NCI-H446 (cell line): ENCODE measurements at regions not wholly inside any gene's neighbourhood (a gene's known extent, or its start where the extent isn't known, plus 50 kb on each side); places are given as distances from the start of the nearest gene placed in this dataset.
"Not testable (repeated sequence)": the region's sequence is repeated elsewhere in the genome, so short reads cannot be mapped to it uniquely, and the experiment has no call there.

Experiments
- DNase-seq, 2 experiments: peaks; one replicate each; lab custom pipeline; 2025; lab: John Stamatoyannopoulos, UW

DNA sequence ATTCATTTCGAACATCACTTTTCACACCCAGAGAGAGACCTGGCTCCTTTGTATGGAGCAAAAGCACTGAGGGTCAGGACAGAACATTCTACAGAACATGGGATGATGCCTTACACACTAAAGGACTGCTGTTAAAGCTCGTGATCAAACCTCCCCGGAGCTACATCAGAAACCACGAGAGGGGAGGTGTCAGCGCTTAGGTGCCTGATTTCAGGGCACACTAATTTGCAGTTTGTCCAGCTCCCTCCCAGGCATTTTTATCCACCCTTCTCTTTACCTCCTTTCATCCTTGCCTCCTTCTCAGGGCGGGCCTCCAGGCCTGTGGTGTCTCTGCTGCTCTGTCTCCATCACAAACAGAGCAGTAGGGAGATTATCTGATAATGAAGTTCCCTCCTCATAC, 127.5 kb downstream of the VPREB1 start:
- DNase-seq, result no peak

DNA sequence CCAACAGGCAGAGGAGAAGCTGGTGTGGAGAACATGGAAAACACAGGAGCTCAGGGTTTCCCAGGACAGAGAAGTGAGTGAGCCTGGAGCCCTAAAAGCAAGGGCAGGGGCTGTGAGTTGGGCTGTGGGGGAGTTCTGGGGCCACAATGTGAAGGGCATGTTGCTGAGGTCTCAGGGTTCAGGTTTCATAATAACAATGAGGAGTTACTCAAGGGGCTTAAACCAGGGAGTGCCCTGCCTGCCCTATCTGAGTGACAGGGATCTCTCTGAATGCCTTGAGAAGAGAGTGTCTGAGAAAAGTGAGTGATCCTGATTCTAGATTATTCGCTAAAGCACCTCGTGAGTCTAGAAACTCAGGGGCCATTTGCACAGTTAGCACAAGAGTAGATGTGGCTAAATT, 129.6 kb downstream of the VPREB1 start:
- no peak for DNase-seq

DNA sequence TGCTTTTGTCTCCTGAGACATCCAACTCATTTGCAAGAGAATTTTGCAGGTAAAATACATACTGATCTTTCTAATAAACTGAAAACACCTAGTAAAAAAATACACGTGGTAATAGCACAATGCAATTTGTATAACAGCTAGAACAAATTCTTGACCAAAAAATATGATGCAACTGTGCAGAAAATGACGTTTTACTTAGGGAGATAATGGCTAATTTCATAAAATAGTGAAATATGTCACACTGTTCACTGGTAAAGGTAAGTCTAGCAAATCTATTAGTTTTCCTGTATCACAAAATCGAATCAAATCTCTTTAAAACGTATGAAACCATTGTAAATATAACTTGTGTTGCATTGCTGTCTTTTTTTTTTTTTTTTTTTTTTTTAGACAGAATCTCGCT, 130.0 kb downstream of the VPREB1 start:
- no peak for DNase-seq

GRCh38 chr22:22375576-22376351, 131.2 kb downstream of the VPREB1 start:
- no peak for DNase-seq

GRCh38 chr22:22376352-22376706, 131.7 kb downstream of the VPREB1 start:
- DNase-seq, result no peak

DNA sequence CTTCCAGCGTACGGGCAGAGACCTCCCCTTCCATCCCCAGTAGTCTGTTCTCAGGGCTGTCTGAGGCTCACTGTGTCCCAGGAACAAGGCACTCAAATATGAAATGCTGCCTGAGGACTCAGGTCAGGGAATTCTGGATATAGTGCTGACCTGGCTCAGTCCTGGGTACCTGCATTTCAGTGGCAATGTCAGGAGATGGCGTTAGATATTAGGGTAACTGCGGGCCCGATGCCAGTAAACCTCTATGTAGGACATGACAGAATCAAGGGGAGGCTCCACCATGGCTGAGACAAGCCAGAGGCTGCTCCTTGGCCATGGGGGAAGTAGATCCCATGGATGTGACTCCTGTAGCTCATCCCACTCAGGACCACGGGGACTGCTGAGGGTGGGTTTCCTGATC, 131.7 kb downstream of the ZNF280B start:
- DNase-seq, result not testable (repeated sequence)

DNA sequence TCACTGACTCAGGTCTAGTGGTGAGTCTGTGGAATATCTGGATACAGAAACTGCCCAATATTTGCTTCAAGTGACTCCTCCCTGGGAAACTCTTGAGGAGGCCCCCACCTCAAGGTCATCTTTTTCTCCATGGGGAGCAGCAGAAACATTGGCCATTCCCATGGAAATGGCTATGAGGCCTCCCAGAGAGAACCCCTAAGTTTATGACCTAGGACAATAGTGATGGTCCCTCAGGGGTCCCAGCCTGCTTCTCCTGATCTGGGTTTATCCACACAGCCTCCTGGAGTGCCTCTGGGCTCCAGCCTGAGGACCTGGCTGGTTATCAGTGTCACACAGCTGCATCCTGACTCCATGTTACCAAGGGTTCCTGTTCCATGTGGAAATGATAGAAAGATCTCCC, 131.2 kb downstream of the ZNF280B start:
- no peak for DNase-seq

DNA sequence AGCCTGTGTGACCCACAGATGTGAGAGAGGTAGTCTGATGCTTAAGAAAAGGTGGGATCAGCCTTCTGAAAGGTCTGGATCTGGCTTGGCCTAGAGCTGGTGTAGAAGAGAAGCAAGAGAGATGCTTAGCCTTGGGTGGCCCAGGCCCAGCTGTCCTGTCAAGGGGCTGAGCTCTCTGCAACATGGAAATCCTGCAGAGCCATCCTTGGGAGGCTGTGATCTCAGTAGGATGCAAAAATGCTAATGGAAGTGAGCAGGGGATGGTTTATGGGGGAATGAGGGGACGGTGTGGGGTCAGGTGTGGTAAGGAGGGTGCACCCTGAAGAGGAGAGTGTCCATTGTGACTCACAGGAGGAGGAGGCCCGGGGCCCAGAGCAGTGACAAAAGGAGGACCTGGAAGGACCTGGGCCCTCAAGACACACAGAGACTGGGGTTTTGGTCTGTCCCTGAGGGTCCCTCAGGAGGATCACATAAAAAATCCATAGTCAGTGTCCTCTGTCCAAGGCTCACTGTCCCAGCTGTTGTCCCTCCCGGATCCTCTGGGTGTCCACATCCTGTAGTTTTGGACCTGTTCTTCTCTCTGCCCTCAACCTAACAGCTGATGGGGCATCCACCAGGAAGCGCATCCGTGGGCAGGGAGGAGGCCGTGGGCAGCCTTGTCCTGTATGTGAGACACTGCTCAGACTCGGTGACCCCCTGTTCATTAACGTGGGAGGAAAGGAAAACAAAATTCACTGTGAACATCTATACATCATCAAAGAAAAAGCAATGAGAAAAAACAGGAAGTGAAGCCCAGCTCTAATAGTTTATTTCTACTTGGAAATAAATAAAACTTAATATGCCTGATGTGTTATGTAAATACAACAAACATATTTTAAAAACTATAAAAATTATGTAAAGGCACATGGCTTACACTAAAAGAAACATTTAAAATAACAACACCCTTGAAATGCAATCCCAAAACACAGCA, 129.8 kb downstream of the ZNF280B start:
- no peak for DNase-seq

DNA sequence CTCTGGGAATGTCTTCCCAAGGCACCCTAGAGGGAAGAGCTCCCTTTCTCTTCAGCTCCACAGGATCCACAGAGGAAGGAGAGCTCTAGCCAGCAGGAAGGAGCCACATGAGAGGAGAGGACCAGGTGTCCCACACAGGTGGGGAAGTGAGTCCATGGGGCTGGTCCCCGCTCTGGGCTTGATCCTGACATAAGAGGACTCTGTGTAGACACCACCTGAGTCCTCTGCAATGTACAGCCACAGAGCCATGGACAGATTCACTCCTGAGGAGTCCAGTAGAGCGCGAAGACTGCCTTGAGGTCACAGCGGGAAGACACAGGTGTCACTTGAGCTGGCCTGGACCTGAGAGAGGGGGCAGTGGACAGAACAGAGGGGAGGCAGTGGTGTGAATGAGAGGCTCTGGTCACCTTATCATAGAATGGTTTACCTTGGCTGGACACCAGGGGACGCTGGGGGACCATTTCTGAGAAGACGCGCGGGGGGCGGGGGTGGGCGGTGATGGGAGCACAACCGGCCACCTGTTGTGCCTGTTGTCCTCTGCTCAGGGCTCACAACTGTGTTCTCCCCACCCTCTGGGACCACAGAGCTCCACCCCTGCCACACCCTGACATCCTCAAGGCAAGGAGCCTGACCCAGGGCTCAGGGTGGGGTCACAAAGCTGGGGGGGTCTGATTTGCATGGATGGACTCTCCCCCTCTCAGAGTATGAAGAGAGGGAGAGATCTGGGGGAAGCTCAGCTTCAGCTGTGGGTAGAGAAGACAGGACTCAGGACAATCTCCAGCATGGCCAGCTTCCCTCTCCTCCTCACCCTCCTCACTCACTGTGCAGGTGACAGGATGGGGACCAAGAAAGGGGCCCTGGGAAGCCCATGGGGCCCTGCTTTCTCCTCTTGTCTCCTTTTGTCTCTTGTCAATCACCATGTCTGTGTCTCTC, 128.2 kb downstream of the ZNF280B start:
- DNase-seq, result no peak

DNA sequence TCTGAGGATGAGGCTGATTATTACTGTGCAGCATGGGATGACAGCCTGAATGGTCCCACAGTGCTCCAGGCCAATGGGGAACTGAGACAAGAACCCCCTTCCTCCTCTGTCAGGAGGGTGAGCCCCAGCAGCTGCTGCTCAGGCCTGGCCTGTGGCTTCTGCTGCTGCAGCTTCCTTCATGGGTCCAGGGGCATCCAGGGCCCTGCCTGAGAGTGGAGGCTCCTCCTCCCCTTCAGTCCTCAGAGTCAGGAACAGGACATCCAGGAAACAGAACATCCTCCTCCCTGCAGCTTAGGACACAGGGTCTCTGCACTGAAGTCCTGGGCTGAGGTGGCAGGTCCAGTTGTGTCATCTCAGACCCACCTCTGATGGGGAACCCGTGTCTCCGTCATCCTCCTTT, 127.2 kb downstream of the ZNF280B start:
- DNase-seq, result not testable (repeated sequence)

DNA sequence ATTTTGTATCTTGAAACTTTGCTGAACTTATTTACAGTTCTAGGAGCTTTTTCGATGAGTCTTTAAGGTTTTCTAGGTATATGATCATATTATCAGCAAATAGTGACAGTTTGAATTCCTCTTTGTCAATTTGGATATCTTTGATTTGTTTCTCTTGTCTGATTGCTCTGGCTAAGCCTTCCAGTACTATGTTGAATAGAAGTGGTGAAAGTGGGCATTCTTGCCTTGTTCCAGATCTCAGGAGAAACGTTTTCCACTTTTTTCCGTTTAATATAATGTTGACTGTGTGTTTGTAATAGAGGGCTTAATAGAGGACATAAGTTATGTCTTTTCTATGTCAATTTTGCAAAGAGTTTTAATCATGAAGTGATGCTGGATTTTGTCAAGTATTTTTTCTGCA, 124.3 kb downstream of the ZNF280B start:
- DNase-seq, result no peak

DNA sequence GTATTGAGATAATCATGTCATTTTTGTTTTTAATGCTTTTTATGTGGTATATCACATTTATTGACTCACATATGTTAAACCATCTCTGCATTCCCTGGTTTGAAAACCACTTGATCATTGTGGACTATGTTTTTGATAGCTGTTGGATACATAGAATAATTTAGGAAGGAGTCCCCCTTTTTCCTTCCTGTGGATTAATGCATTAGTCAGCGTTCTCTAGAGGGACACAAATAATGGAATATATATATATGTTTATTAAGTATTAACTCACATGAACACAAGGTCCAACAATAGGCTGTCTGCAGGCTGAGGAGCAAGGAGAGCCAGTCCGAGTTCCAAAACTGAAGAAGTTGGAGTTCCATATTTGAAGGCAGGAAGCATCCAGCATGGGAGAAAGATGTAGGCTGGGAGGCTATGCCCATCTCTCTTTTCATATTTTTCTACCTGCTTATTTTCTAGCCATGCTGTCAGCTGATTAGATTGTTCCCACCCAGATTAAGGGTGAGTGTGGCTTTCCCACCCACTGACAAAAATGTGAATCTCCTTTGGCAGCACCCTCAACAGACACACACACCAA, 123.8 kb downstream of the ZNF280B start:
- no peak for DNase-seq

- no peak for DNase-seq
These were observed 121.7 kb downstream of the ZNF280B start for GRCh38 chr22:22386602-22387385.

GRCh38 chr22:22387386-22387736, 121.2 kb downstream of the ZNF280B start:
- no peak for DNase-seq

- DNase-seq, result no peak
These were observed 120.5 kb downstream of the ZNF280B start for GRCh38 chr22:22388090-22388489.

DNA sequence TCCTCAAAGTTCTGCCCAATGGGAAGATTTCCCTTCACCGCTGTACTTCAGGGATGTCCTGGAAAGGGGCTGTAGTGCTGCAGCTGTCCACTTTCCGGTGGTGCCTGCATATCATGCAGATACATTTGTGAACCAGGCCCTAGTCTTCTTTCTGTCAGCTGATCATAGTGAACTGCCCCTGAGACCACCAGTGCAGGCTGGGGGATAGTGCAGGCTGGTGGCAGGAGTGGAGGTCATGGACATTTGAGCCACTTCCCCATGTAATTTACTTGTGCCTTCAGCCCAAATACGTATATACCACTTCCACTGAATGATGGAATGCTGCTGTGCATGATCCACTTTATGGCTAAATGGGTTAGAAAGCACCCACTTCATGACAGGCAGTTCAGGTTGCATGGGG, 120.0 kb downstream of the ZNF280B start:
- DNase-seq, result no peak

DNA sequence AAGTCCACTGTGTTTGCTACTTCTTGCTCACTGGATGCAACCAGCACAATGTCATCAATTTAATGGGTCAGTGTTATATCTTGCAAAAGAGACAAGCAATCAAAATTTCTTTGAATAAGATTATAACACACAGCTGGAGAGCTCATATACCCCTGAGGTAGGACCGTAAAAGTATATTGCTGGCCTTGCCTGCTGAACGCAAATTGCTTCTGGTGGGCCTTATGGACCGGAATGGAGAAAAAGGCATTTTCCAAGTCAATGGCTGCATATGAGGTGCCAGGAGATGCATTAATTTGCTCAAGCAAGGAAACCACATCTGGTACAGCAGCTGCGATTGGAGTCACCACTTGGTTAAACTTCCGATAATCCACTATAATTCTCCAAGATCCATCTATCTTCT, 119.1 kb downstream of the ZNF280B start:
- DNase-seq, result no peak

GRCh38 chr22:22390989-22391388, 117.6 kb downstream of the ZNF280B start:
- DNase-seq, result no peak

GRCh38 chr22:22391543-22391942, 117.0 kb downstream of the ZNF280B start:
- no peak for DNase-seq

GRCh38 chr22:22392131-22392530, 116.4 kb downstream of the ZNF280B start:
- DNase-seq, result no peak

DNA sequence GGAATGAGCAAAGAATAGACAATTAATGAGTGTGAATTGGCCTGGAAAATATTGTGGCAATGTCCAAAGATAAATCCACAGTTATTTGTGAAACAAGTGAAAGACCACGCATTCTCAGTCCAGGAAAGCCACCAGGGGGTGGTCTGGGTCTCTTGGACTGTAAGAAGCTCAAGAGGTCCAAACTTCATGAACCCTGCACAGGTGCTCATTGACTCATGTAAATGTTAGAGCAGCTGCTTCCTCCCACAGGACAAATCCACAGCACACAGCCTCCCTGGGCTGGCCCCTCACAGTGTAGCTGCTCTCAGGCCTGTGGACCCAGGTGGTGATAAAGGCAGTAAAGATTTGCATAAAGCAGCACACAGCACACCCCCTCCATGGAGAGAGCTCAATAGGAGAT, 114.0 kb downstream of the ZNF280B start:
- DNase-seq, result no peak
